ENCODE measurements at regions not wholly inside any gene's neighbourhood (a gene's known extent, or its start where the extent isn't known, plus 50 kb on each side); places are given as distances from the start of the nearest gene placed in this dataset.

- TF ChIP-seq CTCF (IDR thresholded peaks at IDR 0.05; ENCODE audit: low read depth, low read length) (no peak), POLR2A (IDR thresholded peaks at IDR 0.05; ENCODE audit: extremely low read depth, insufficient read length) (no peak)
These were observed 2199.5 kb upstream of the WWC1 start for GRCh38 chr5:166091931-166092330.

All from NB4 (cell line).